Right lobe of liver (tissue), 6 donors: ENCODE measurements at regions not wholly inside any gene's neighbourhood (a gene's known extent, or its start where the extent isn't known, plus 50 kb on each side); places are given as distances from the start of the nearest gene placed in this dataset.
"Not testable (repeated sequence)": the region's sequence is repeated elsewhere in the genome, so short reads cannot be mapped to it uniquely, and the experiment has no call there.

ENCODE experiments used
- ATAC-seq, 4 donors: fragments of 200-7000 bp; cut with Tn5 transposase; one replicate each; pipeline ENCODE4 v1.9.1; 2020; ENCODE audit warnings: mild to moderate bottlenecking in 4 of 4, moderate library complexity in 4 of 4
- DNase-seq, 3 donors: peaks; one replicate each; pipeline ENCODE4 v3.0.0-alpha.2; 2020
- H3K27ac ChIP-seq, 3 donors: fragments of 200-600 bp; one replicate each; pipeline ENCODE4 v1.8.0; 2022
- H3K27me3 ChIP-seq, 2 donors: fragments of 200-600 bp; one replicate each; pipeline ENCODE4 v1.8.0; 2022
- H3K36me3 ChIP-seq, 4 donors: fragments of 200-600 bp; sonication (generic) in 1 of 4; one replicate each; pipeline versions ENCODE4 v1.5.1 to v1.8.0; 2017 to 2022; ENCODE audit warnings: control low read depth in 1 of 4
- H3K4me1 ChIP-seq, 4 donors: fragments of 200-600 bp; sonication (generic) in 1 of 4; one replicate each; pipeline versions ENCODE4 v1.5.1 to v1.8.0; 2017 to 2022; ENCODE audit warnings: control low read depth in 1 of 4
- H3K4me3 ChIP-seq, 3 donors: fragments of 200-600 bp; one replicate each; pipeline ENCODE4 v1.8.0; 2022
- H3K9me3 ChIP-seq, 4 donors: fragments of 200-600 bp; sonication (generic) in 1 of 4; one replicate each; pipeline versions ENCODE4 v1.5.1 to v1.8.0; 2017 to 2022; ENCODE audit warnings: control low read depth in 1 of 4
- POLR2A ChIP-seq: fragments of 450-650 bp; IDR thresholded peaks from one replicate; pipeline ENCODE4 v1.6.1; 2017; ENCODE audit warnings: antibody characterized with exemption, mild to moderate bottlenecking
- WGBS: methylation state at CpG from one replicate; pipeline ENCODE4 v1.1.6; 2018; ENCODE audit warnings: low coverage, low lambda C conversion rate; ENCODE audit not compliant: insufficient coverage; ENCODE audit errors: missing lambda C conversion rate; 5-methylcytosine and 5-hydroxymethylcytosine counted together
- intact Hi-C, 2 donors: fragments of 100-400 bp; cut with DNase I; formaldehyde crosslinking; loops; one replicate each; pipeline versions ENCODE4 v1.11.2 to v1.14.1; 2022
- TF ChIP-seq, protein P1 (sequence below), 4 donors: fragments of 200-600 bp in 3 of 4; fragments of 450-650 bp in 1 of 4; IDR thresholded peaks; one replicate each; pipeline versions ENCODE4 v1.5.1 to v1.8.0; 2016 to 2022; ENCODE audit warnings: antibody characterized with exemption in 4 of 4, mild to moderate bottlenecking in 2 of 4
- donor health status: DM: no; HTN: yes; CAD: no.
- donor health status: DM: no; HTN: no; CAD: no.
- donor health status: DM: no; HTN: no; CAD: no.
- donor health status: DM: no; HTN: yes; CAD: no.
- donor health status: DM: no; HTN: yes; CAD: no.

- 50% methylated on average over 6 of the region's 6 CpGs for WGBS
- no peaks in the 10 kb centered on the region for H3K36me3 ChIP-seq
- TF ChIP-seq, protein P1, sequence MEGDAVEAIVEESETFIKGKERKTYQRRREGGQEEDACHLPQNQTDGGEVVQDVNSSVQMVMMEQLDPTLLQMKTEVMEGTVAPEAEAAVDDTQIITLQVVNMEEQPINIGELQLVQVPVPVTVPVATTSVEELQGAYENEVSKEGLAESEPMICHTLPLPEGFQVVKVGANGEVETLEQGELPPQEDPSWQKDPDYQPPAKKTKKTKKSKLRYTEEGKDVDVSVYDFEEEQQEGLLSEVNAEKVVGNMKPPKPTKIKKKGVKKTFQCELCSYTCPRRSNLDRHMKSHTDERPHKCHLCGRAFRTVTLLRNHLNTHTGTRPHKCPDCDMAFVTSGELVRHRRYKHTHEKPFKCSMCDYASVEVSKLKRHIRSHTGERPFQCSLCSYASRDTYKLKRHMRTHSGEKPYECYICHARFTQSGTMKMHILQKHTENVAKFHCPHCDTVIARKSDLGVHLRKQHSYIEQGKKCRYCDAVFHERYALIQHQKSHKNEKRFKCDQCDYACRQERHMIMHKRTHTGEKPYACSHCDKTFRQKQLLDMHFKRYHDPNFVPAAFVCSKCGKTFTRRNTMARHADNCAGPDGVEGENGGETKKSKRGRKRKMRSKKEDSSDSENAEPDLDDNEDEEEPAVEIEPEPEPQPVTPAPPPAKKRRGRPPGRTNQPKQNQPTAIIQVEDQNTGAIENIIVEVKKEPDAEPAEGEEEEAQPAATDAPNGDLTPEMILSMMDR (IDR thresholded peaks at IDR 0.05): no peak
- no peak for TF ChIP-seq POLR2A
- no peaks in the 10 kb centered on the region for H3K9me3 ChIP-seq
- intact Hi-C loops: no loop called here
- no peaks in the 10 kb centered on the region for H3K27me3 ChIP-seq
- H3K4me1 ChIP-seq: no peaks in the 10 kb centered on the region
- no peak for DNase-seq
- ATAC-seq: no peak
- H3K4me3 ChIP-seq: no peak overlapping the region
- H3K27ac ChIP-seq: no peak overlapping the region
These were observed 659.1 kb downstream of the TDRD15 start for GRCh38 chr2:21782866-21783265.

DNA sequence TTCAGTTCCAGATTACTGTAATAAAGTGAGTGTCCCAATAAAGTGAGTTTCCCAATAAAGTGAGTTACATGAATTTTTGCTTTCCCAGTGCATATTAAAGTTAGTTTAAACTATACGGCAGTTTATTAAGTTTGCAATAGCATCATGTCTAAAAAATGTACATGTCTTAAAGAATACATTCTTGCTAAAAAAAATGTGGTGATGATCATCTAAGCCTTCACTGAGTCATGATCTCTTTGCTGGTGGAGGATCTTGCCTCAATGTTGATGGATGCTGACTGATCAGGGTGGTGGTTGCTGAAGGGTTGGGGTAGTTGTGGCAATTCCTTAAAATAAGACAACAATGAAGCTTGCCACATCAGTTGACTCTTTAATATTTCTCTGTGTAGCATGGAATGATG, 664.2 kb downstream of the TDRD15 start:
- DNase-seq (no peak), ATAC-seq (no peak)
- 73% methylated on average over 1 of the region's 1 CpG for WGBS
- H3K27ac ChIP-seq: no peak overlapping the region
- no peaks in the 10 kb centered on the region for H3K9me3 ChIP-seq
- intact Hi-C loops: no loop called here
- no peak overlapping the region for H3K4me3 ChIP-seq
- H3K27me3 ChIP-seq: no peaks in the 10 kb centered on the region
- no peak for TF ChIP-seq POLR2A
- TF ChIP-seq, protein P1 (IDR thresholded peaks at IDR 0.05): no peak
- no peaks in the 10 kb centered on the region for H3K4me1 ChIP-seq
- no peaks in the 10 kb centered on the region for H3K36me3 ChIP-seq

DNA sequence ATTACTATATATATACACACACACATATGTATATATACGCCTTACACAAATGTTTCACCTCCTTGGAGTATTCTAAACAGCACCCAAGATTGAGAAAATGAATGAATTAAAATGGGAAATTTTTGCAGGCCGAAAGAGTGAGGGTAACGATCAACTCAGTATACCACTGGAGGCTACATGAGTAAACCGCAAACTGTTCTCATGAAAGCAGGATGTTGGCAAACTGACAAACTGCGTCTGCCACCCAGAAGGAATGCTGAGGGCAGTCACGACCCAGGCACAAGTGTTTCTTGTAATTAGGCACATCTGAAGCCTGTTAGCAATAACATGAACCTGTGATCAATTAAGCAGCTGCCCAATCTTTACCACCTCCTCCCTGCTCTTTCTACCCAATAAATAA, 666.5 kb downstream of the TDRD15 start:
- H3K27me3 ChIP-seq, DNase-seq, ATAC-seq, H3K9me3 ChIP-seq, H3K4me1 ChIP-seq, H3K4me3 ChIP-seq, intact Hi-C loops, H3K36me3 ChIP-seq, H3K27ac ChIP-seq: not testable (repeated sequence)
- 46% methylated on average over 6 of the region's 6 CpGs for WGBS

GRCh38 chr2:21792571-21792970, 668.8 kb downstream of the TDRD15 start:
- H3K4me3 ChIP-seq: no peak overlapping the region
- H3K27me3 ChIP-seq: no peaks in the 10 kb centered on the region
- H3K4me1 ChIP-seq: no peaks in the 10 kb centered on the region
- intact Hi-C loops: no loop called here
- no peaks in the 10 kb centered on the region for H3K36me3 ChIP-seq
- H3K27ac ChIP-seq: no peak overlapping the region
- no peaks in the 10 kb centered on the region for H3K9me3 ChIP-seq
- ATAC-seq (no peak), DNase-seq (no peak)
- TF ChIP-seq POLR2A: no peak
- TF ChIP-seq, protein P1 (IDR thresholded peaks at IDR 0.05): no peak

DNA sequence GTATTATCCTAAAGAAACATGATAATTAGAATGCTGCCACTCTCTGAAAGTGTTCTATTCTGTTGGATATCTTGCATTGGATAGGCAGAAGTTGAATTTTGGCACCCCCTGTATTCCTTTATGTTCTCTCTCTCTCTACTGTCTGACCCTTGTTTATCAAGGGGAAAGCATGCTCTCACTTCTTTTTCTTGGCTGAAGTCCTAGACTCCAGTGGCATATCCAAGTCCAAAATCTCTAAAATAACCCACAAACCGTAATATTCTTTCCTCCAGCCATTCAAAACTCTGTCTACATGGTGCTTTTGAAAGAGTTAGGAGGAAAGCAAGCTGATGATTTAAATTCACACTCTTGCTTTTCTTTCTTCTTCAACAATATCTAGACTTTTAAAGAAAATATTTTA, 669.7 kb downstream of the TDRD15 start:
- H3K9me3 ChIP-seq: no peaks in the 10 kb centered on the region
- H3K27ac ChIP-seq: no peak overlapping the region
- 17% methylated on average over 1 of the region's 1 CpG for WGBS
- no peaks in the 10 kb centered on the region for H3K4me1 ChIP-seq
- TF ChIP-seq, protein P1 (IDR thresholded peaks at IDR 0.05): no peak
- H3K27me3 ChIP-seq: no peaks in the 10 kb centered on the region
- no peak overlapping the region for H3K4me3 ChIP-seq
- intact Hi-C loops: no loop called here
- DNase-seq: no peak
- no peaks in the 10 kb centered on the region for H3K36me3 ChIP-seq
- ATAC-seq: no peak
